ENCODE measurements at regions not wholly inside any gene's neighbourhood (a gene's known extent, or its start where the extent isn't known, plus 50 kb on each side); places are given as distances from the start of the nearest gene placed in this dataset.

DNA sequence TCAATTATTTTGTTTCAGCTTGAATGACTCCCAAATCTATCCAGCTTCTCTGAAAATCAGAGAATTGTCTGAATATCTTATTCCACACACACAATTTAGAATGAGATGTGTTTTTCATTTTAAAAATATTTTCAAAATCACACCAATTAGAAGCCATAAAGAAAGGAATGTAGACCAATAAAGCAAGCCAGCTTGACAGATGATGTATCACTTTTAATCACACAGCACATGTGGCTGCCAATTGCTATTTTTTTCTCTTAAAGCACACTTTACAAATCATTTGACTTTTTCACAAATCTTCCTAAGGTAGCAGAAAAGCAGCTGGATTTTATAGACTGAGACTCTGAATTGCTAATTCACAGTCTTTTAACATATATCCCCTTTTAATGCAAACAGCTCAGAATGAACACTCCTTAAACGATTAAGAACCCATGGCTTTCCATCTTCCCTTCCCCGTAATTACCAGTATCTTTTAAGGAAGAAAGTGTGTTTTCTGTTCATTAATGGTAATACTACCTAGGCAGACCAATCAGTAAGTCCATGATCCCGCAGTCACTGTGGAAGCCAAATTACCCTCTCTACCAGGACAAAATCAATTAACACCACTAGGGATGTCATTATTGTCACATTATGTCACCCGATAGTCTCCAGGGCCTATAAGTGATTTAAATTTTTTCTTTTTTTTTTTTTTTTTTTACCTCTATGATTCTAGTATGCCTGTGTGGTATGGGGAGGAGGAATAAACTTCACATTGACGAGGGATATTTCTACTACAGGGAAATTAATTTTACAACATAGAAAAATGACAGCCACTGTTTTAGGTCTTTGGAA, 250.0 kb upstream of the VEPH1 start:
- no peak for TF ChIP-seq CEBPB (IDR thresholded peaks at IDR 0.05; ENCODE audit: low read depth)
- TF ChIP-seq POLR2AphosphoS5 (IDR thresholded peaks at IDR 0.05; ENCODE audit: low read depth, low read length): no peak
- TF ChIP-seq, protein P1, sequence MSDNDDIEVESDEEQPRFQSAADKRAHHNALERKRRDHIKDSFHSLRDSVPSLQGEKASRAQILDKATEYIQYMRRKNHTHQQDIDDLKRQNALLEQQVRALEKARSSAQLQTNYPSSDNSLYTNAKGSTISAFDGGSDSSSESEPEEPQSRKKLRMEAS (IDR thresholded peaks at IDR 0.05): no peak
- no peak for TF ChIP-seq EZH2phosphoT487 (IDR thresholded peaks at IDR 0.05; ENCODE audit: borderline replicate concordance)
